Loucy (cell line): ENCODE measurements at regions not wholly inside any gene's neighbourhood (a gene's known extent, or its start where the extent isn't known, plus 50 kb on each side); places are given as distances from the start of the nearest gene placed in this dataset.

Experiments used
- H2AFZ ChIP-seq: fragments of 200-600 bp; sonication (generic); 2 replicates; pipeline ENCODE4 v1.6.0; 2016; ENCODE audit warnings: antibody characterized with exemption, mild to moderate bottlenecking, low read length, moderate library complexity
- H3F3A ChIP-seq: fragments of 200-600 bp; 2 replicates; pipeline ENCODE4 v1.6.0; 2016; ENCODE audit warnings: antibody characterized with exemption, low read depth, mild to moderate bottlenecking
- H3K27me3 ChIP-seq: fragments of 200-600 bp; sonication (generic); 2 replicates; pipeline ENCODE4 v1.6.1; 2014; ENCODE audit warnings: low read length, mild to moderate bottlenecking; ENCODE audit not compliant: insufficient read depth, poor library complexity, severe bottlenecking
- H3K36me3 ChIP-seq: fragments of 200-600 bp; sonication (generic); 2 replicates; pipeline ENCODE4 v1.6.1; 2016; ENCODE audit warnings: low read length; ENCODE audit not compliant: insufficient read depth
- H3K4me1 ChIP-seq: fragments of 200-600 bp; sonication (generic); 2 replicates; pipeline ENCODE4 v1.5.1; 2014; ENCODE audit warnings: low read length, mild to moderate bottlenecking; ENCODE audit not compliant: insufficient read depth, poor library complexity, severe bottlenecking
- H3K4me2 ChIP-seq: fragments of 200-600 bp; sonication (generic); 2 replicates; pipeline ENCODE4 v1.6.0; 2014; ENCODE audit warnings: antibody characterized with exemption, low read length, low read depth, mild to moderate bottlenecking; ENCODE audit not compliant: poor library complexity, severe bottlenecking
- H3K4me3 ChIP-seq: fragments of 200-600 bp; sonication (generic); 2 replicates; pipeline ENCODE4 v1.5.1; 2014; ENCODE audit warnings: low read length, mild to moderate bottlenecking, mixed read lengths; ENCODE audit not compliant: poor library complexity, severe bottlenecking
- H3K79me2 ChIP-seq: fragments of 200-600 bp; sonication (generic); 2 replicates; pipeline ENCODE4 v1.6.1; 2014; ENCODE audit warnings: low read length; ENCODE audit not compliant: insufficient read depth
- H3K9ac ChIP-seq: fragments of 200-600 bp; sonication (generic); 2 replicates; pipeline ENCODE4 v1.6.0; 2014; ENCODE audit warnings: mild to moderate bottlenecking, low read depth, low read length, moderate library complexity; ENCODE audit not compliant: poor library complexity, severe bottlenecking
- H3K9me2 ChIP-seq: fragments of 200-600 bp; sonication (generic); replicated peaks from 2 replicates; pipeline ENCODE4 v1.6.1; 2016; ENCODE audit warnings: low read depth, low read length, mixed read lengths
- H3K9me3 ChIP-seq: fragments of 200-600 bp; sonication (generic); 2 replicates; pipeline ENCODE4 v1.6.1; 2014; ENCODE audit warnings: mild to moderate bottlenecking, antibody characterized with exemption, low read length, low read depth; ENCODE audit not compliant: insufficient read depth
- H4K20me1 ChIP-seq: fragments of 200-600 bp; sonication (generic); 2 replicates; pipeline ENCODE4 v1.6.0; 2014; ENCODE audit warnings: antibody characterized with exemption, low read length, mild to moderate bottlenecking; ENCODE audit not compliant: insufficient read depth, poor library complexity, severe bottlenecking
- CTCF ChIP-seq: fragments of 200-600 bp; sonication (generic); conservative IDR thresholded peaks from 2 replicates; pipeline ENCODE4 v1.5.1; 2014; ENCODE audit warnings: mild to moderate bottlenecking, antibody characterized with exemption, low read length
- EZH2phosphoT487 ChIP-seq: fragments of 200-600 bp; IDR thresholded peaks from 2 replicates; pipeline ENCODE4 v1.6.1; 2018; ENCODE audit warnings: antibody characterized with exemption, mild to moderate bottlenecking, moderate library complexity, borderline replicate concordance

- H3K4me1 ChIP-seq: peaks cover 3% of the 10 kb centered on the region
- H3K4me2 ChIP-seq: no peak overlapping the region
- no peaks in the 10 kb centered on the region for H4K20me1 ChIP-seq
- no peaks in the 10 kb centered on the region for H3K9me2 ChIP-seq
- no peaks in the 10 kb centered on the region for H3K79me2 ChIP-seq
- H3K9me3 ChIP-seq: 0 out of 2 replicates have a peak, but pooled peaks cover 7% of the 10 kb centered on the region
- H3F3A ChIP-seq: no peaks in the 10 kb centered on the region
- TF ChIP-seq EZH2phosphoT487 (no peak), CTCF (no peak)
- no peak overlapping the region for H3K4me3 ChIP-seq
- H3K36me3 ChIP-seq: no peaks in the 10 kb centered on the region
- H3K27me3 ChIP-seq: no peaks in the 10 kb centered on the region
- H2AFZ ChIP-seq: no peak overlapping the region
- no peak overlapping the region for H3K9ac ChIP-seq
Observed at GRCh38 chr1:173354937-173355280, 122.2 kb upstream of the PRDX6 start.

- no peak overlapping the region for H3K9ac ChIP-seq
- no peaks in the 10 kb centered on the region for H3K36me3 ChIP-seq
- H3K9me3 ChIP-seq: 0 out of 2 replicates have a peak, but pooled peaks cover 7% of the 10 kb centered on the region
- H4K20me1 ChIP-seq: no peaks in the 10 kb centered on the region
- no peaks in the 10 kb centered on the region for H3K27me3 ChIP-seq
- H3K4me2 ChIP-seq: no peak overlapping the region
- no peak overlapping the region for H3K4me3 ChIP-seq
- H3K4me1 ChIP-seq: peaks cover 7% of the 10 kb centered on the region
- no peaks in the 10 kb centered on the region for H3K9me2 ChIP-seq
- no peaks in the 10 kb centered on the region for H3K79me2 ChIP-seq
- H2AFZ ChIP-seq: no peak overlapping the region
- no peaks in the 10 kb centered on the region for H3F3A ChIP-seq
- TF ChIP-seq EZH2phosphoT487 (no peak), CTCF (no peak)
Observed at GRCh38 chr1:173355281-173356031, 121.7 kb upstream of the PRDX6 start.

- Histone ChIP-seq H3K27me3 (no peaks in the 10 kb centered on the region), H3K4me1 (peaks cover 10% of the 10 kb centered on the region)
- no peak for TF ChIP-seq EZH2phosphoT487
- TF ChIP-seq CTCF: no peak
Observed at GRCh38 chr1:173356191-173356762, 120.9 kb upstream of the PRDX6 start.

More at GRCh38 chr1:173356191-173356762, 120.9 kb upstream of the PRDX6 start:
- Histone ChIP-seq H3K9me2 (no peaks in the 10 kb centered on the region), H4K20me1 (no peaks in the 10 kb centered on the region), H3F3A (no peaks in the 10 kb centered on the region), H3K4me3 (no peak overlapping the region), H3K9ac (no peak overlapping the region), H3K79me2 (no peaks in the 10 kb centered on the region), H3K4me2 (no peak overlapping the region), H2AFZ (no peak overlapping the region), H3K36me3 (no peaks in the 10 kb centered on the region), H3K9me3 (0 out of 2 replicates have a peak, but pooled peaks cover 7% of the 10 kb centered on the region)
